ENCODE measurements at regions not wholly inside any gene's neighbourhood (a gene's known extent, or its start where the extent isn't known, plus 50 kb on each side); places are given as distances from the start of the nearest gene placed in this dataset.

- H3K27me3 ChIP-seq (ENCODE audit: control insufficient read depth, insufficient read depth, low read length): no peaks in the 10 kb centered on the region
- intact Hi-C loops (cut with micrococcal nuclease; ENCODE audit: unreplicated experiment): no loop called here
- in situ Hi-C loops (cut with HindIII; ENCODE audit: low pct_unique_long_range_greater_than_20kb, low sequenced_read_pairs): no loop called here
- ChIA-PET CTCF (interaction anchor here (0.7 kb wide), 1 partner anchor 55 kb away, joined by 3 read pairs; no protein-coding TSS in a partner anchor), POLR2A (no interaction called here)
- no peaks in the 10 kb centered on the region for H3K36me3 ChIP-seq (ENCODE audit: control insufficient read depth, insufficient read depth, low read length)
- no peak for ATAC-seq
- BruUV-seq (replicated peaks): no TSS peak
- no peak overlapping the region for H3K4me3 ChIP-seq (ENCODE audit: low read depth in 2 of 2, low read length in 2 of 2)
- no peak for DNase-seq (ENCODE audit: low read depth, low spot score)
- H3K9me3 ChIP-seq (ENCODE audit: control insufficient read depth, insufficient read depth, low read depth, low read length): no peaks in the 10 kb centered on the region
- H3K27ac ChIP-seq (ENCODE audit: low read length): no peak overlapping the region
- TF ChIP-seq CTCF (IDR thresholded peaks at IDR 0.05) (no peak), SIN3A (IDR thresholded peaks at IDR 0.05; ENCODE audit: borderline replicate concordance, insufficient read depth, low read depth, low read length) (no peak), REST (IDR thresholded peaks at IDR 0.05; ENCODE audit: insufficient read depth in 1 of 2, low read depth in 2 of 2, low read length in 1 of 2) (no peak), POLR2AphosphoS5 (IDR thresholded peaks at IDR 0.05; ENCODE audit: low read depth, low read length) (no peak), TCF7L2 (IDR thresholded peaks at IDR 0.05; ENCODE audit: low read depth, low read length) (no peak)
- no peaks in the 10 kb centered on the region for H3K4me1 ChIP-seq (ENCODE audit: control insufficient read depth, insufficient read depth, low read length)
These were observed 412.8 kb downstream of the HNRNPD start for GRCh38 chr4:81960961-81961360.

- H3K36me3 ChIP-seq (ENCODE audit: control insufficient read depth, insufficient read depth, low read length): no peaks in the 10 kb centered on the region
- intact Hi-C loops (cut with micrococcal nuclease; ENCODE audit: unreplicated experiment): no loop called here
- no peak overlapping the region for H3K27ac ChIP-seq (ENCODE audit: low read length)
- ChIA-PET CTCF (no interaction called here), POLR2A (no interaction called here)
- TF ChIP-seq CTCF (IDR thresholded peaks at IDR 0.05) (no peak), POLR2AphosphoS5 (IDR thresholded peaks at IDR 0.05; ENCODE audit: low read depth, low read length) (no peak), SIN3A (IDR thresholded peaks at IDR 0.05; ENCODE audit: borderline replicate concordance, insufficient read depth, low read depth, low read length) (no peak), REST (IDR thresholded peaks at IDR 0.05; ENCODE audit: insufficient read depth in 1 of 2, low read depth in 2 of 2, low read length in 1 of 2) (no peak), TCF7L2 (IDR thresholded peaks at IDR 0.05; ENCODE audit: low read depth, low read length) (no peak)
- in situ Hi-C loops (cut with HindIII; ENCODE audit: low pct_unique_long_range_greater_than_20kb, low sequenced_read_pairs): no loop called here
- ATAC-seq: no peak
- no peak for DNase-seq (ENCODE audit: low read depth, low spot score)
- no TSS peak for BruUV-seq (replicated peaks)
- no peaks in the 10 kb centered on the region for H3K4me1 ChIP-seq (ENCODE audit: control insufficient read depth, insufficient read depth, low read length)
- H3K9me3 ChIP-seq (ENCODE audit: control insufficient read depth, insufficient read depth, low read depth, low read length): no peaks in the 10 kb centered on the region
- no peak overlapping the region for H3K4me3 ChIP-seq (ENCODE audit: low read depth in 2 of 2, low read length in 2 of 2)
- H3K27me3 ChIP-seq (ENCODE audit: control insufficient read depth, insufficient read depth, low read length): no peaks in the 10 kb centered on the region
These were observed 419.5 kb downstream of the HNRNPD start for GRCh38 chr4:81954271-81954670.

Measured in Panc1 (cell line).